ENCODE measurements at regions not wholly inside any gene's neighbourhood (a gene's known extent, or its start where the extent isn't known, plus 50 kb on each side); places are given as distances from the start of the nearest gene placed in this dataset.

GRCh38 chr11:10941414-10941813 is 83.6 kb upstream of the ZBED5 start:
- TF ChIP-seq, protein P1, sequence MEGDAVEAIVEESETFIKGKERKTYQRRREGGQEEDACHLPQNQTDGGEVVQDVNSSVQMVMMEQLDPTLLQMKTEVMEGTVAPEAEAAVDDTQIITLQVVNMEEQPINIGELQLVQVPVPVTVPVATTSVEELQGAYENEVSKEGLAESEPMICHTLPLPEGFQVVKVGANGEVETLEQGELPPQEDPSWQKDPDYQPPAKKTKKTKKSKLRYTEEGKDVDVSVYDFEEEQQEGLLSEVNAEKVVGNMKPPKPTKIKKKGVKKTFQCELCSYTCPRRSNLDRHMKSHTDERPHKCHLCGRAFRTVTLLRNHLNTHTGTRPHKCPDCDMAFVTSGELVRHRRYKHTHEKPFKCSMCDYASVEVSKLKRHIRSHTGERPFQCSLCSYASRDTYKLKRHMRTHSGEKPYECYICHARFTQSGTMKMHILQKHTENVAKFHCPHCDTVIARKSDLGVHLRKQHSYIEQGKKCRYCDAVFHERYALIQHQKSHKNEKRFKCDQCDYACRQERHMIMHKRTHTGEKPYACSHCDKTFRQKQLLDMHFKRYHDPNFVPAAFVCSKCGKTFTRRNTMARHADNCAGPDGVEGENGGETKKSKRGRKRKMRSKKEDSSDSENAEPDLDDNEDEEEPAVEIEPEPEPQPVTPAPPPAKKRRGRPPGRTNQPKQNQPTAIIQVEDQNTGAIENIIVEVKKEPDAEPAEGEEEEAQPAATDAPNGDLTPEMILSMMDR (IDR thresholded peaks at IDR 0.05), result no peak
- TF ChIP-seq POLR2A (IDR thresholded peaks at IDR 0.05), result no peak
